ENCODE measurements at regions not wholly inside any gene's neighbourhood (a gene's known extent, or its start where the extent isn't known, plus 50 kb on each side); places are given as distances from the start of the nearest gene placed in this dataset.

- DNase-seq = no peak
- Histone ChIP-seq H3K9me1 (ENCODE audit: insufficient read depth, low read length) (no peaks in the 10 kb centered on the region), H2BK5ac (ENCODE audit: low read depth, low read length, poor library complexity, severe bottlenecking) (no peak overlapping the region), H3K9me3 (ENCODE audit: control insufficient read depth, insufficient read depth, low read length) (no peaks in the 10 kb centered on the region), H2AK5ac (ENCODE audit: low read depth, low read length) (no peak overlapping the region), H3K56ac (ENCODE audit: extremely low read depth, insufficient read depth, low read length) (no peak overlapping the region), H2AFZ (replicated peaks; ENCODE audit: low read length, poor library complexity) (no peak overlapping the region), H3K14ac (replicated peaks; ENCODE audit: low read depth, low read length) (no peak overlapping the region), H3K36me3 (ENCODE audit: control insufficient read depth, insufficient read depth, low read length) (no peaks in the 10 kb centered on the region), H3K4ac (ENCODE audit: low read depth, low read length) (no peak overlapping the region), H3K4me2 (ENCODE audit: low read depth, low read length) (no peak overlapping the region), H2BK15ac (ENCODE audit: low read depth, low read length) (no peak overlapping the region), H2BK120ac (ENCODE audit: low read depth, low read length) (no peak overlapping the region), H4K8ac (ENCODE audit: low read depth in 2 of 2, low read length in 2 of 2) (no peak overlapping the region), H3K4me1 (ENCODE audit: control insufficient read depth, insufficient read depth, low read length) (no peaks in the 10 kb centered on the region), H4K5ac (ENCODE audit: low read depth, low read length) (no peak overlapping the region), H3K27ac (ENCODE audit: insufficient read depth, low read length) (no peak overlapping the region), H4K91ac (ENCODE audit: insufficient read depth, low read depth, low read length) (no peak overlapping the region), H3K27me3 (ENCODE audit: control insufficient read depth, insufficient read depth, low read length) (no peaks in the 10 kb centered on the region), H3K23ac (ENCODE audit: low read depth, low read length) (no peak overlapping the region), H3K9ac (ENCODE audit: low read depth, low read length) (no peak overlapping the region), H4K20me1 (ENCODE audit: insufficient read depth, low read length) (no peaks in the 10 kb centered on the region), H3K18ac (ENCODE audit: low read depth, low read length) (no peak overlapping the region), H3K4me3 (ENCODE audit: insufficient read depth, low read depth, low read length) (no peak overlapping the region), H3K79me1 (ENCODE audit: low read depth in 1 of 2, low read length in 2 of 2) (no peaks in the 10 kb centered on the region), H2AK9ac (replicated peaks; ENCODE audit: low read depth, low read length, poor library complexity) (no peak overlapping the region), H2BK20ac (ENCODE audit: low read depth, low read length) (no peak overlapping the region)
- in situ Hi-C loops (cut with MboI; ENCODE audit: low sequenced_read_pairs) (no loop called here), intact Hi-C loops (cut with micrococcal nuclease) (no loop called here), dilution Hi-C loops (cut with HindIII; ENCODE audit: low sequenced_read_pairs, unreplicated experiment) (no loop called here)
- ChIA-PET CTCF (no interaction called here), POLR2A (ENCODE audit: unreplicated experiment) (no interaction called here)
- WGBS, 2 experiments (ENCODE audit: extremely low coverage in 2 of 2, insufficient read length in 1 of 2) = no CpG with 5 or more reads among the region's 1 CpG
- TF ChIP-seq MAFK (IDR thresholded peaks at IDR 0.05; ENCODE audit: low read depth, low read length) = peak; percentile 94
- TF ChIP-seq RAD21 (IDR thresholded peaks at IDR 0.05; ENCODE audit: low read length) = no peak
- ATAC-seq (ENCODE audit: low read depth) = no peak
- BruUV-seq (replicated peaks) = no TSS peak
Observed at GRCh38 chr6:156098839-156099238, 643.2 kb upstream of the NOX3 start.
